ENCODE measurements at regions not wholly inside any gene's neighbourhood (a gene's known extent, or its start where the extent isn't known, plus 50 kb on each side); places are given as distances from the start of the nearest gene placed in this dataset.

DNA sequence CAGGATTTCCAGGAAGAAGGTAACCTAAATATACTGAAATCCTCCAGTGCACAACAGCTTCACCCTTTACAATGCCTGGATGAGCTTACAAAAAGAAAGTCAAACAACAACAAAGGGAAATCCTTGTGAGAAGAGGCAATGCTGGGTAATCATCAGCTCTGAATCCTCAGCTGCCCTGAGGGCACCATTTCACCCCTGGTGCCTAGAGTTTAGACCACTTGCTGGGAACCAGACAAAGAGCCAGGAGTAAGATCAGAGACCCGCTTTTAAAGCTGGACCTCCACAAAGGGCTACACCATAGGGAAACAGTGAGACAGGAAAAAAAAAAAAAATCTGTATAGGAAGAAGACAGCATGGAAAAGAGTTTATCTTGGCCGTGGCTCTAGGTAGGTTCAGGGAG lies 97.0 kb downstream of the FOXI3 start (continued):
- no peak for TF ChIP-seq SRF (IDR thresholded peaks at IDR 0.05; ENCODE audit: low read depth in 2 of 2, low read length in 2 of 2)
- no peak for TF ChIP-seq FOXM1 (IDR thresholded peaks at IDR 0.05; ENCODE audit: low read depth, low read length)

DNA sequence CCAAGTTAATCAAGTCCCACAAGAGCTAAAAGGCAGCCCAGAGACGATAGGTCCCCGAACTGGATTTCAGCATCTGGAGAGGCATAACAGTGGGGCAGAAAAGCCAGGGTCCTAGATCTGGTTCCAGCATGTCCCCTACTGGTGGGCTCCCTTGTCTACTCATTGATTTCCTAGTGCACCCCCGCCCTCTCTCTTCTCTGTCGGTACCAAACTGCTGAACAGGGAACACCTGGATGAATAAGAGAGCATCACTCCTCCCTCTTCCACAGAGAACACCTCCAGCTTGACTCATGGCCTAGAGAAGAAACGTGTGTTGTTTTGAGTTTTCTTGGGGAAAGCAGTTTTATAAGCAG lies 101.3 kb downstream of the FOXI3 start:
- WGBS (ENCODE audit: insufficient coverage, insufficient replicate concordance, low lambda C conversion rate, missing lambda C conversion rate), result 68% methylated on average over 5 of the region's 5 CpGs
- TF ChIP-seq KAT2A (conservative IDR thresholded peaks at IDR 0.05; ENCODE audit: control insufficient read depth, low read depth, low read length) (no peak), ZNF217 (IDR thresholded peaks at IDR 0.05) (0 out of 2 replicates have a peak, but pooled peaks have one; percentile 1), ETV6 (conservative IDR thresholded peaks at IDR 0.05 in 1 of 2, IDR thresholded peaks at IDR 0.05 in 1 of 2; ENCODE audit: borderline replicate concordance in 1 of 2, low read depth in 1 of 2) (no peak), EZH2 (IDR thresholded peaks at IDR 0.05; ENCODE audit: borderline replicate concordance, control insufficient read depth, low read depth, low read length) (no peak), KLF5 (IDR thresholded peaks at IDR 0.05; ENCODE audit: partially characterized antibody) (no peak)
- ChIA-PET POLR2A (no interaction called here), SMC1A (ENCODE audit: uncharacterized antibody, unreplicated experiment) (no interaction called here), CTCF (interaction anchor here (0.9 to 2.1 kb wide), 8 partner anchors 8 to 30 kb away, joined by 3 to 10 read pairs (median 5); no protein-coding TSS in a partner anchor), RAD21 (ENCODE audit: unreplicated experiment) (interaction anchor here (0.6 kb wide), 1 partner anchor 313 kb away, joined by 3 read pairs; no protein-coding TSS in a partner anchor)
- H2AFZ ChIP-seq (ENCODE audit: control insufficient read depth, low read depth, low read length), result no peak overlapping the region
- H4K20me1 ChIP-seq (ENCODE audit: control insufficient read depth, insufficient read depth), result no peaks in the 10 kb centered on the region
- DNase-seq (ENCODE audit: low read depth, low spot score) (no peak), FAIRE-seq (no peak), ATAC-seq (no peak; the same call in 2 of the 3 replicates)
- no peaks in the 10 kb centered on the region for H3K9me3 ChIP-seq (replicated peaks; ENCODE audit: control insufficient read depth, insufficient read depth, low read length)
- in situ Hi-C loops (cut with MboI) (no loop called here), intact Hi-C loops (cut with micrococcal nuclease; ENCODE audit: unreplicated experiment) (no loop called here)
- no peaks in the 10 kb centered on the region for H3K4me1 ChIP-seq (ENCODE audit: control insufficient read depth, insufficient read depth, low read length)
- no TSS peak for BruUV-seq (replicated peaks)
- H3K27ac ChIP-seq (ENCODE audit: control insufficient read depth, insufficient read depth), result no peak overlapping the region
- no peak overlapping the region for H3K4me3 ChIP-seq
- H3K27me3 ChIP-seq (replicated peaks in 1 of 2; ENCODE audit: control insufficient read depth in 2 of 2, insufficient read depth in 2 of 2, low read length in 1 of 2), result no peaks in the 10 kb centered on the region; a peak in 1 of 4 replicates
- no peaks in the 10 kb centered on the region for H3K36me3 ChIP-seq (ENCODE audit: control insufficient read depth in 2 of 2, insufficient read depth in 2 of 2, low read length in 1 of 2)
- no peaks in the 10 kb centered on the region for H3K79me2 ChIP-seq (ENCODE audit: control insufficient read depth, insufficient read depth, low read length)
- H3K9ac ChIP-seq (ENCODE audit: control insufficient read depth, insufficient read depth, low read length), result no peak overlapping the region
- H3K4me2 ChIP-seq (ENCODE audit: control insufficient read depth, insufficient read depth), result no peak overlapping the region
